H1 (cell line): ENCODE measurements at regions not wholly inside any gene's neighbourhood (a gene's known extent, or its start where the extent isn't known, plus 50 kb on each side); places are given as distances from the start of the nearest gene placed in this dataset.

Experiments
- CTCF ChIA-PET: fragments of 300-600 bp; sonication (Branson Sonifier 250); formaldehyde crosslinking; loops from one replicate; lab custom pipeline; 2021; ENCODE audit not compliant: partially characterized antibody; lab: Charles Lee
- POLR2A ChIA-PET: fragments of 300-600 bp; sonication (Branson Sonifier 250); formaldehyde crosslinking; loops from one replicate; lab custom pipeline; 2021; ENCODE audit warnings: inconsistent platforms; ENCODE audit not compliant: partially characterized antibody; lab: Charles Lee
- DNase-seq, 2 experiments: peaks; one replicate each; pipeline versions ENCODE4 v3.0.0 to v3.0.0-alpha.2; 2010 to 2022; ENCODE audit warnings: low spot score in 2 of 2, low read depth in 1 of 2, mixed read lengths in 1 of 2
- FAIRE-seq: peaks from 2 replicates; lab custom pipeline; 2011; peaks lifted over from hg19 to GRCh38; lab: Jason Lieb, UNC
- H2AFZ ChIP-seq: 2 replicates; pipeline ENCODE4 v1.8.1; 2012; ENCODE audit warnings: low read length, inconsistent platforms
- H2AK5ac ChIP-seq: 2 replicates; pipeline ENCODE4 v1.6.1; 2013; ENCODE audit warnings: low read depth, low read length
- H2BK120ac ChIP-seq: replicated peaks from 2 replicates; pipeline ENCODE3; 2013; ENCODE audit warnings: low read depth, low read length, inconsistent platforms
- H2BK12ac ChIP-seq: 2 replicates; pipeline ENCODE4 v1.6.1; 2013; ENCODE audit warnings: low read depth, low read length
- H2BK15ac ChIP-seq: 2 replicates; pipeline ENCODE4 v1.6.1; 2013; ENCODE audit warnings: low read length
- H2BK20ac ChIP-seq: 2 replicates; pipeline ENCODE4 v1.6.1; 2013; ENCODE audit warnings: low read length
- H2BK5ac ChIP-seq: 2 replicates; pipeline ENCODE4 v1.6.1; 2013; ENCODE audit warnings: low read depth, low read length
- H3K14ac ChIP-seq: 2 replicates; pipeline ENCODE4 v1.6.1; 2013; ENCODE audit warnings: inconsistent platforms; ENCODE audit not compliant: insufficient read length
- H3K18ac ChIP-seq: 2 replicates; pipeline ENCODE4 v1.6.1; 2013; ENCODE audit warnings: low read length; ENCODE audit errors: extremely low read depth
- H3K23ac ChIP-seq: 2 replicates; pipeline ENCODE4 v1.6.1; 2013; ENCODE audit warnings: inconsistent platforms; ENCODE audit not compliant: insufficient read length
- H3K23me2 ChIP-seq: 2 replicates; pipeline ENCODE4 v1.6.1; 2013; ENCODE audit warnings: low read depth, low read length
- H3K27ac ChIP-seq: 2 replicates; pipeline ENCODE4 v1.6.1; 2011; ENCODE audit warnings: low read depth, low read length, inconsistent platforms
- H3K27me3 ChIP-seq, 4 experiments: replicated peaks in 1 of 4; 1 replicate in 1 of 4; 2 replicates in 3 of 4; pipeline versions ENCODE4 v1.6.1 to v1.8.1; 2011 to 2013; ENCODE audit warnings: low read length in 3 of 4, mild to moderate bottlenecking in 3 of 4, inconsistent platforms in 2 of 4, mixed read lengths in 2 of 4, moderate library complexity in 1 of 4; ENCODE audit not compliant: control insufficient read depth in 3 of 4, insufficient read depth in 3 of 4; ENCODE audit errors: extremely low read depth in 1 of 4
- H3K36me3 ChIP-seq, 4 experiments: 2 replicates each; pipeline versions ENCODE4 v1.6.1 to v1.8.1; 2011 to 2013; ENCODE audit warnings: mild to moderate bottlenecking in 4 of 4, low read length in 3 of 4, moderate library complexity in 2 of 4, control low read depth in 1 of 4, inconsistent platforms in 1 of 4; ENCODE audit not compliant: insufficient read depth in 4 of 4, control insufficient read depth in 2 of 4
- H3K4ac ChIP-seq: replicated peaks from 2 replicates; pipeline ENCODE3; 2013; ENCODE audit warnings: low read length, low read depth, mixed read lengths, inconsistent platforms; ENCODE audit not compliant: insufficient read length
- H3K4me1 ChIP-seq, 4 experiments: replicated peaks in 1 of 4; 1 replicate in 1 of 4; 2 replicates in 3 of 4; pipeline versions ENCODE4 v1.6.1 to v1.8.1; 2011 to 2013; ENCODE audit warnings: low read length in 3 of 4, inconsistent platforms in 2 of 4, mixed read lengths in 1 of 4; ENCODE audit not compliant: insufficient read depth in 4 of 4, control insufficient read depth in 3 of 4
- H3K4me2 ChIP-seq, 2 experiments: 2 replicates each; pipeline versions ENCODE4 v1.6.1 to v1.8.1; 2011 to 2013; ENCODE audit warnings: low read depth in 2 of 2, low read length in 2 of 2, control low read depth in 1 of 2, inconsistent platforms in 1 of 2, mild to moderate bottlenecking in 1 of 2; ENCODE audit not compliant: insufficient read depth in 1 of 2
- H3K4me3 ChIP-seq, 4 experiments: fragments of 200-600, 300-600 bp in 1 of 4; sonication (generic), shearing (Covaris generic), sonication (Bioruptor Twin) in 1 of 4; 2 replicates each; pipeline versions ENCODE4 v1.5.1 to v1.8.1; 2011 to 2016; ENCODE audit warnings: low read length in 4 of 4, low read depth in 3 of 4, control low read depth in 2 of 4, inconsistent platforms in 2 of 4, mild to moderate bottlenecking in 2 of 4, mixed read lengths in 1 of 4, moderate library complexity in 1 of 4; ENCODE audit not compliant: insufficient read depth in 2 of 4; ENCODE audit errors: extremely low read depth in 1 of 4
- H3K56ac ChIP-seq: replicated peaks from 2 replicates; pipeline ENCODE3; 2013; ENCODE audit warnings: low read depth, mild to moderate bottlenecking, mixed read lengths, low read length, inconsistent platforms; ENCODE audit not compliant: insufficient read length
- H3K79me1 ChIP-seq: 2 replicates; pipeline ENCODE4 v1.6.1; 2013; ENCODE audit warnings: low read depth, low read length, control low read depth
- H3K79me2 ChIP-seq, 2 experiments: 2 replicates each; pipeline versions ENCODE4 v1.6.1 to v1.8.1; 2012 to 2013; ENCODE audit warnings: low read length in 2 of 2, mild to moderate bottlenecking in 2 of 2, inconsistent platforms in 1 of 2; ENCODE audit not compliant: insufficient read depth in 2 of 2, control insufficient read depth in 1 of 2
- H3K9ac ChIP-seq, 4 experiments: replicated peaks in 1 of 4; 1 replicate in 1 of 4; 2 replicates in 3 of 4; pipeline versions ENCODE4 v1.6.1 to v1.8.1; 2011 to 2013; ENCODE audit warnings: low read depth in 3 of 4, low read length in 3 of 4, control low read depth in 2 of 4, mild to moderate bottlenecking in 2 of 4, moderate library complexity in 2 of 4, inconsistent platforms in 1 of 4; ENCODE audit errors: extremely low read depth in 1 of 4
- H3K9me3 ChIP-seq, 2 experiments: 2 replicates each; pipeline versions ENCODE4 v1.6.1 to v1.8.1; 2012 to 2013; ENCODE audit warnings: mild to moderate bottlenecking in 2 of 2, moderate library complexity in 2 of 2, control low read depth in 1 of 2, inconsistent platforms in 1 of 2, low read depth in 1 of 2, low read length in 1 of 2, mixed read lengths in 1 of 2; ENCODE audit not compliant: insufficient read depth in 2 of 2
- H4K20me1 ChIP-seq, 2 experiments: replicated peaks in 1 of 2; 2 replicates each; pipeline versions ENCODE3 to v1.8.1; 2011 to 2013; ENCODE audit warnings: inconsistent platforms in 2 of 2, low read length in 2 of 2, mild to moderate bottlenecking in 1 of 2; ENCODE audit not compliant: insufficient read depth in 2 of 2, control insufficient read depth in 1 of 2
- H4K5ac ChIP-seq: 2 replicates; pipeline ENCODE4 v1.6.1; 2013; ENCODE audit warnings: low read length, low read depth, mixed read lengths, inconsistent platforms; ENCODE audit not compliant: insufficient read length
- H4K8ac ChIP-seq: 2 replicates; pipeline ENCODE4 v1.8.0; 2013; ENCODE audit warnings: mild to moderate bottlenecking, moderate library complexity, low read length, inconsistent platforms; ENCODE audit not compliant: insufficient read depth; ENCODE audit errors: extremely low read depth
- H4K91ac ChIP-seq: replicated peaks from 2 replicates; pipeline ENCODE3; 2013; ENCODE audit warnings: low read length, mixed read lengths, inconsistent platforms; ENCODE audit not compliant: insufficient read length
- ATF3 ChIP-seq: IDR thresholded peaks from 2 replicates; pipeline ENCODE4 v1.6.1; 2011; ENCODE audit warnings: low read depth, mild to moderate bottlenecking, low read length; ENCODE audit not compliant: insufficient read depth
- JUND ChIP-seq: IDR thresholded peaks from 2 replicates; pipeline ENCODE4 v1.6.1; 2011; ENCODE audit warnings: mild to moderate bottlenecking, improper control_type of control experiment, low read length
- KDM1A ChIP-seq: fragments of 200-600, 300-600 bp; sonication (generic); IDR thresholded peaks from 2 replicates; pipeline ENCODE4 v1.7.1; 2016; ENCODE audit warnings: mild to moderate bottlenecking, low read length, borderline replicate concordance
- NANOG ChIP-seq: IDR thresholded peaks from 2 replicates; pipeline ENCODE4 v1.6.1; 2011; ENCODE audit warnings: low read length, low read depth, mild to moderate bottlenecking, inconsistent platforms; ENCODE audit not compliant: insufficient read depth, poor library complexity, severe bottlenecking
- RNF2 ChIP-seq: fragments of 200-900, 300-1000 bp; sonication (generic); IDR thresholded peaks from 2 replicates; pipeline ENCODE4 v1.7.1; 2016; ENCODE audit warnings: borderline replicate concordance, low read depth, mild to moderate bottlenecking, antibody characterized with exemption, low read length; ENCODE audit not compliant: poor library complexity, severe bottlenecking; ENCODE audit errors: missing control alignments
- SP2 ChIP-seq: IDR thresholded peaks from 2 replicates; pipeline ENCODE4 v1.6.1; 2012; ENCODE audit warnings: mild to moderate bottlenecking, low read length, inconsistent platforms
- WGBS, 2 experiments: shearing (Covaris generic) in 1 of 2; methylation state at CpG; one replicate each; pipeline versions ENCODE4 v1.1.6 to v1.1.7; 2013 to 2015; ENCODE audit warnings: low lambda C conversion rate in 2 of 2, mixed read lengths in 2 of 2, inconsistent platforms in 1 of 2, low coverage in 1 of 2, missing lambda C conversion rate in 1 of 2; ENCODE audit not compliant: insufficient replicate concordance in 2 of 2, insufficient coverage in 1 of 2, insufficient read length in 1 of 2; ENCODE audit errors: extremely low coverage in 1 of 2, missing lambda C conversion rate in 1 of 2; 5-methylcytosine and 5-hydroxymethylcytosine counted together

- Histone ChIP-seq H4K5ac (no peak overlapping the region), H3K4me2 (no peak overlapping the region), H2BK15ac (no peak overlapping the region), H3K36me3 (no peaks in the 10 kb centered on the region), H3K4ac (no peak overlapping the region), H2BK5ac (no peak overlapping the region), H3K27ac (no peak overlapping the region), H2BK12ac (no peak overlapping the region), H3K23ac (no peak overlapping the region), H4K8ac (no peak overlapping the region), H3K4me3 (no peak overlapping the region), H3K27me3 (no peaks in the 10 kb centered on the region; a peak in 1 of 7 replicates), H3K9me3 (no peaks in the 10 kb centered on the region), H2AFZ (no peak overlapping the region; the same call in 1 of the 2 replicates), H3K79me1 (no peaks in the 10 kb centered on the region), H3K4me1 (no peaks in the 10 kb centered on the region), H4K91ac (no peak overlapping the region), H3K14ac (no peak overlapping the region), H4K20me1 (peaks cover 0 to 2% of the 10 kb centered on the region in 2 experiments), H2BK20ac (no peak overlapping the region), H3K79me2 (no peaks in the 10 kb centered on the region), H3K23me2 (no peaks in the 10 kb centered on the region; the same call in 1 of the 2 replicates), H3K18ac (no peak overlapping the region), H3K9ac (no peak overlapping the region), H2BK120ac (no peak overlapping the region), H2AK5ac (no peak overlapping the region), H3K56ac (no peak overlapping the region)
- WGBS, 2 experiments, result 90% methylated on average over 6 of the region's 6 CpGs; no CpG with 5 or more reads in 1 of the 2 experiments
- CTCF ChIA-PET, result interaction anchor here (0.6 to 2.0 kb wide), 3 partner anchors 24 to 418 kb away, joined by 3 to 8 read pairs (median 3); no protein-coding TSS in a partner anchor
- DNase-seq (no peak), FAIRE-seq (no peak)
- POLR2A ChIA-PET, result no interaction called here
- TF ChIP-seq SP2, result no peak
- no peak for TF ChIP-seq RNF2
- TF ChIP-seq KDM1A, result no peak
- TF ChIP-seq NANOG, result no peak
- TF ChIP-seq ATF3, result no peak
- TF ChIP-seq JUND, result no peak
Measured at GRCh38 chr16:17998996-17999395, 337.5 kb downstream of the NPIPA8 start.
